Naive thymus-derived CD4-positive, alpha-beta T cell (primary cell): ENCODE measurements at regions not wholly inside any gene's neighbourhood (a gene's known extent, or its start where the extent isn't known, plus 50 kb on each side); places are given as distances from the start of the nearest gene placed in this dataset.

ENCODE experiments used
- ATAC-seq: fragments of 150-1000 bp; cut with Tn5 transposase; 2 replicates; pipeline ENCODE4 v1.10.0; 2021; ENCODE audit warnings: mild to moderate bottlenecking, moderate library complexity
- CTCF ChIA-PET: fragments of 350-600 bp; sonication (Branson Sonifier 250); formaldehyde crosslinking; loops from one replicate; lab custom pipeline; 2021; ENCODE audit warnings: antibody characterized with exemption; lab: Charles Lee
- POLR2A ChIA-PET: fragments of 350-600 bp; sonication (Branson Sonifier 250); formaldehyde crosslinking; loops from one replicate; lab custom pipeline; 2021; ENCODE audit warnings: antibody characterized with exemption, inconsistent platforms; lab: Charles Lee
- DNase-seq, 9 donors: peaks; one replicate each; pipeline versions ENCODE4 v3.0.0 to v3.0.0-alpha.2; 2020 to 2022; ENCODE audit warnings: mixed read lengths in 1 of 9
- H3K27ac ChIP-seq: one replicate; pipeline ENCODE4 v1.7.0; 2013; ENCODE audit warnings: mild to moderate bottlenecking, low read depth, low read length, moderate library complexity
- H3K27me3 ChIP-seq, 2 donors: one replicate each; pipeline ENCODE4 v1.7.0; 2013; ENCODE audit warnings: low read length in 2 of 2, mild to moderate bottlenecking in 2 of 2, moderate library complexity in 2 of 2; ENCODE audit not compliant: control insufficient read depth in 2 of 2, insufficient read depth in 2 of 2
- H3K36me3 ChIP-seq, 3 experiments: 1 replicate in 2 of 3; 2 replicates in 1 of 3; pipeline ENCODE4 v1.7.0; 2013; ENCODE audit warnings: low read length in 3 of 3, mild to moderate bottlenecking in 3 of 3, moderate library complexity in 1 of 3; ENCODE audit not compliant: insufficient read depth in 3 of 3, control insufficient read depth in 2 of 3
- H3K4me1 ChIP-seq, 2 donors: one replicate each; pipeline ENCODE4 v1.7.0; 2013; ENCODE audit warnings: low read length in 2 of 2, mild to moderate bottlenecking in 2 of 2, moderate library complexity in 1 of 2; ENCODE audit not compliant: control insufficient read depth in 2 of 2, insufficient read depth in 2 of 2
- H3K4me3 ChIP-seq: 2 replicates; pipeline ENCODE4 v1.7.0; 2013; ENCODE audit warnings: mild to moderate bottlenecking, low read length
- H3K9me3 ChIP-seq, 3 experiments: 1 replicate in 2 of 3; 2 replicates in 1 of 3; pipeline ENCODE4 v1.7.0; 2013; ENCODE audit warnings: low read length in 3 of 3; ENCODE audit not compliant: control insufficient read depth in 2 of 3
- H3K27ac Mint-ChIP-seq, 9 donors: one replicate each; pipeline ENCODE4 v1.8.0; 2020 to 2022; ENCODE audit warnings: mixed read lengths in 9 of 9, mild to moderate bottlenecking in 8 of 9, moderate library complexity in 5 of 9, inconsistent platforms in 2 of 9
- H3K27me3 Mint-ChIP-seq, 5 donors: one replicate each; pipeline ENCODE4 v1.8.0; 2021 to 2022; ENCODE audit warnings: mixed read lengths in 5 of 5, mild to moderate bottlenecking in 1 of 5
- H3K36me3 Mint-ChIP-seq, 5 donors: one replicate each; pipeline ENCODE4 v1.8.0; 2020 to 2022; ENCODE audit warnings: mixed read lengths in 5 of 5, mild to moderate bottlenecking in 3 of 5, inconsistent platforms in 1 of 5
- H3K4me1 Mint-ChIP-seq, 7 donors: one replicate each; pipeline ENCODE4 v1.8.0; 2020 to 2022; ENCODE audit warnings: mixed read lengths in 7 of 7, mild to moderate bottlenecking in 3 of 7, inconsistent platforms in 1 of 7
- H3K4me3 Mint-ChIP-seq, 10 donors: one replicate each; pipeline ENCODE4 v1.8.0; 2020 to 2022; ENCODE audit warnings: mild to moderate bottlenecking in 10 of 10, mixed read lengths in 10 of 10, moderate library complexity in 6 of 10, inconsistent platforms in 2 of 10
- H3K9me3 Mint-ChIP-seq, 11 donors: one replicate each; pipeline ENCODE4 v1.8.0; 2020 to 2022; ENCODE audit warnings: mixed read lengths in 11 of 11, mild to moderate bottlenecking in 4 of 11, inconsistent platforms in 1 of 11, moderate library complexity in 1 of 11
- intact Hi-C, 2 donors: fragments of 100-400 bp; cut with micrococcal nuclease; formaldehyde crosslinking; loops; one replicate each; pipeline ENCODE4 v1.15.1; 2023

DNA sequence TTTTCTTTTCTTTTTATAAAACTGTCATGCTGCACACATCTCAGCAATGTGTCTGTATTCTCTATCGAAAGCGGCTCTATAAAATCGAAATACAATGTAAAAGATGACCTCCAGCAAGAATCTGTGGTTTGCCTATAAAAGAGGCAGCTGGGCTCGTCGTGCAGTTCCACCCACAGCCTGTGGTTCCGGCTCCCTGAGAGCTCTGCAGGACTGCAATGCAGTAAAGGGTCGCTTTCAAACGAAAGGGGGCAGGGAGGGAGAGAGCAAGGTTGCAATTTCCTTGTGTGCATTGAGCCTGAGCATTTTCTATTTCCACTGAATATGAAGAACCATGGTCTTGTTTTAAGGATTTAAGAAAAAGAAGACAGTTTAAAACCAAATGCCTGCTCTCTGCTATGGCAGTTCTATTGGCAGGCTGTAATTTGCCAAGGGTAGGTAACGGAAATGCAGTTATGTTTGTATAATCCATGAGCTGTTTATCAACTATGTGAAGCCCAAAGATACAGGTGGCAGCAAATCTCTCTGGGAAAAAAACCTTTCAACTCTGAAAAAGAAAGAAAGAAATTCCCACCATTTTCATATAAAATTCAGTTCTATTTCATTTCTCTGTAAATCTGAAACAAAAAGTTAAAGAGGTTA lies 236.5 kb downstream of the HACE1 start:
- Mint-ChIP-seq H3K4me1 (peaks cover 3 to 17% (median 5%) of the 10 kb centered on the region in 7 donors), H3K27ac (no peak overlapping the region), H3K27me3 (peaks cover 5 to 17% (median 13%) of the 10 kb centered on the region in 5 donors), H3K4me3 (peak overlapping the region in 6 of 10 donors; percentile 22 to 66 (median 58)), H3K9me3 (peaks cover 0 to 2% (median 0%) of the 10 kb centered on the region in 11 donors), H3K36me3 (no peaks in the 10 kb centered on the region)
- ChIA-PET POLR2A (no interaction called here), CTCF (no interaction called here)
- H3K4me3 ChIP-seq = no peak overlapping the region
- no peaks in the 10 kb centered on the region for H3K4me1 ChIP-seq
- no peaks in the 10 kb centered on the region for H3K9me3 ChIP-seq
- no peak for DNase-seq
- intact Hi-C loops = no loop called here
- no peaks in the 10 kb centered on the region for H3K27me3 ChIP-seq
- no peak overlapping the region for H3K27ac ChIP-seq
- no peaks in the 10 kb centered on the region for H3K36me3 ChIP-seq
- ATAC-seq = no peak

DNA sequence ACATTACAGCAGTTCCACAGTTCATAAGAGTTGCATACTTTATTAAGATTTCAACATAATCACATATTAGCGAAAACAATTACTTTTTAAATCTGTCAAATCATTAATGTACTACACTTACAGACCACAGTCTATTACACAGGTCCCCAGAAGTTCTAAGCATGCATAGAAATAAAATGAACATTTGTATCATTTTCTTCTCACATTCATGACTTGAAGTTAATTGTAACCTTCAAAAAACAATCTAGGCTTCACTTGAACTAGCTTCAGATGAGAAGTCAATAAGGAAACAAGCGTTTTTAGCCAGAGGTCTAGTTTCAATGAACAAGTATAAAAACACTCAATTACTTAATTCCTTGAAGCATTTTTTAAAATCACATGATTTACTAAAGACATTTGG lies 238.3 kb downstream of the HACE1 start:
- H3K4me1 ChIP-seq = no peaks in the 10 kb centered on the region
- ATAC-seq (no peak), DNase-seq (no peak)
- Mint-ChIP-seq H3K9me3 (peaks cover 0 to 2% (median 0%) of the 10 kb centered on the region in 11 donors), H3K4me3 (no peak overlapping the region), H3K4me1 (peaks cover 3 to 17% (median 5%) of the 10 kb centered on the region in 7 donors), H3K27ac (no peak overlapping the region), H3K36me3 (no peaks in the 10 kb centered on the region), H3K27me3 (peaks cover 3 to 11% (median 6%) of the 10 kb centered on the region in 5 donors)
- H3K4me3 ChIP-seq = no peak overlapping the region
- no peaks in the 10 kb centered on the region for H3K9me3 ChIP-seq
- CTCF ChIA-PET = no interaction called here
- POLR2A ChIA-PET = no interaction called here
- H3K27me3 ChIP-seq = no peaks in the 10 kb centered on the region
- intact Hi-C loops = no loop called here
- H3K36me3 ChIP-seq = no peaks in the 10 kb centered on the region
- H3K27ac ChIP-seq = no peak overlapping the region

- no peaks in the 10 kb centered on the region for H3K27me3 ChIP-seq
- no peaks in the 10 kb centered on the region for H3K9me3 ChIP-seq
- Mint-ChIP-seq H3K36me3 (no peaks in the 10 kb centered on the region), H3K9me3 (no peaks in the 10 kb centered on the region), H3K27ac (no peak overlapping the region), H3K4me3 (no peak overlapping the region), H3K4me1 (peaks cover 0 to 3% (median 0%) of the 10 kb centered on the region in 7 donors), H3K27me3 (peaks cover 0 to 9% (median 5%) of the 10 kb centered on the region in 5 donors)
- ChIA-PET POLR2A (no interaction called here), CTCF (no interaction called here)
- H3K4me3 ChIP-seq = no peak overlapping the region
- DNase-seq (no peak), ATAC-seq (no peak)
- no peaks in the 10 kb centered on the region for H3K36me3 ChIP-seq
- peaks cover 0 to 4% of the 10 kb centered on the region in 2 donors for H3K4me1 ChIP-seq
- H3K27ac ChIP-seq = no peak overlapping the region
- intact Hi-C loops = no loop called here
Observed at GRCh38 chr6:104617591-104617990, 242.1 kb downstream of the HACE1 start.

GRCh38 chr6:104614394-104614793 lies 245.3 kb downstream of the HACE1 start:
- intact Hi-C loops = no loop called here
- CTCF ChIA-PET = no interaction called here
- H3K4me1 ChIP-seq = peaks cover 0 to 4% of the 10 kb centered on the region in 2 donors
- H3K9me3 ChIP-seq = no peaks in the 10 kb centered on the region
- Mint-ChIP-seq H3K4me3 (no peak overlapping the region), H3K9me3 (peaks cover 0 to 4% (median 0%) of the 10 kb centered on the region in 11 donors), H3K27ac (no peak overlapping the region), H3K27me3 (peaks cover 0 to 10% (median 4%) of the 10 kb centered on the region in 5 donors), H3K36me3 (no peaks in the 10 kb centered on the region), H3K4me1 (no peaks in the 10 kb centered on the region)
- POLR2A ChIA-PET = no interaction called here
- H3K36me3 ChIP-seq = no peaks in the 10 kb centered on the region
- no peak overlapping the region for H3K4me3 ChIP-seq
- DNase-seq (no peak), ATAC-seq (no peak)
- no peak overlapping the region for H3K27ac ChIP-seq
- no peaks in the 10 kb centered on the region for H3K27me3 ChIP-seq

DNA sequence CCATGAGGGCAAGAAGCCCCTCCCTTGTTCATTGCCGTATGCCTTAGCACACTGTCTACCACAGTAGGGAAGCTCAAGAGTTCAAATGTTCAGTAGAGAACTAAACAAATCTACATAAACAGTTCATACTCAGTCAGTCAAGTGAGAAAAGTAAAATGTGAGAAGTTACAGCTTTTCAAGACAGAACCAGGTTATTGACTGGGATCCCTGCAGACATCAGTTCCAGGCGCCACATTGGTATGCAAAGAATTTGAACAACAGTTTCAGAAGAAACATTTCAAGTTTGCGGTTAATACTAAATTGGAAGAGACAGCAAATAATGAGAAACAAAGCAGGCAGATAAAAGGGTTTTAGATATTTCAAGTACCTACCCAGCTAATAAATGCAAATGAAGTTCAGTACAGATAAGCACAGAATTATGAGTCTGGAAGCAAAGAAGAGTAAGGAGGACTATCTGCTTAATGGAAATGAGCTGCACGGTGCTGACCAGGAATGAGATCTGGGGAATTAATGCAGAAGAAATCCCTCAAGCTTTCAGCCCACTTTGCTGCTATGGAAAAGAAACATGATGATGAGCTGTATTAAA lies 246.2 kb downstream of the HACE1 start:
- H3K27me3 ChIP-seq = no peaks in the 10 kb centered on the region
- H3K4me1 ChIP-seq = peaks cover 0 to 4% of the 10 kb centered on the region in 2 donors
- no peak for DNase-seq
- intact Hi-C loops = no loop called here
- no peaks in the 10 kb centered on the region for H3K9me3 ChIP-seq
- ChIA-PET CTCF (no interaction called here), POLR2A (no interaction called here)
- no peaks in the 10 kb centered on the region for H3K36me3 ChIP-seq
- H3K4me1 Mint-ChIP-seq = no peaks in the 10 kb centered on the region
- H3K27ac Mint-ChIP-seq = no peak overlapping the region
- H3K4me3 Mint-ChIP-seq = no peak overlapping the region
- no peaks in the 10 kb centered on the region for H3K36me3 Mint-ChIP-seq
- ATAC-seq = no peak
- peaks cover 0 to 10% (median 4%) of the 10 kb centered on the region in 5 donors for H3K27me3 Mint-ChIP-seq
- H3K9me3 Mint-ChIP-seq = peaks cover 0 to 4% (median 0%) of the 10 kb centered on the region in 11 donors
- no peak overlapping the region for H3K4me3 ChIP-seq
- no peak overlapping the region for H3K27ac ChIP-seq

DNA sequence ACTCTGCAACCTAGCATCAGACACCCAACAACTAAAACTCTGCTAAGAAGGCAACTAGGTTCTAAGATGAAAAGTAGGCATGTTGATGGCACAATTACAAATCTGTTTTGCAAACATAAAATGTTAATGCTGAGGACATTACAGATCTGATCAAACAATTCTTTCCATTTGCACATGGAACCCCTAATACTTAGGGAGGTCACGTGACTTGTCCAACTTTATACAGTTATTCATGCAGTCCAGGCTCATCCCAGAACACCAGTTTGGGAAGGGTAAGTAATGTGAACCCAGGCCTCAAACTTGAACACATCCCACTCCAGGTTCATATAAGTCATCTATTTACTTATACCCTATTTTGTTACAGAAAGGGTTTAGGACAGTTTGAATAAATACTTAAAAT lies 247.2 kb downstream of the HACE1 start:
- Mint-ChIP-seq H3K4me1 (no peaks in the 10 kb centered on the region), H3K27ac (no peak overlapping the region), H3K36me3 (no peaks in the 10 kb centered on the region), H3K27me3 (peaks cover 0 to 10% (median 4%) of the 10 kb centered on the region in 5 donors), H3K9me3 (peaks cover 0 to 4% (median 0%) of the 10 kb centered on the region in 11 donors), H3K4me3 (no peak overlapping the region)
- H3K4me1 ChIP-seq = peaks cover 0 to 4% of the 10 kb centered on the region in 2 donors
- ChIA-PET CTCF (no interaction called here), POLR2A (no interaction called here)
- H3K27ac ChIP-seq = no peak overlapping the region
- H3K27me3 ChIP-seq = no peaks in the 10 kb centered on the region
- intact Hi-C loops = no loop called here
- H3K9me3 ChIP-seq = no peaks in the 10 kb centered on the region
- DNase-seq (no peak), ATAC-seq (no peak)
- no peaks in the 10 kb centered on the region for H3K36me3 ChIP-seq
- no peak overlapping the region for H3K4me3 ChIP-seq

GRCh38 chr6:104608101-104608500 lies 251.6 kb downstream of the HACE1 start:
- ATAC-seq (no peak), DNase-seq (no peak)
- peaks cover 0 to 4% (median 0%) of the 10 kb centered on the region in 5 donors for H3K27me3 Mint-ChIP-seq
- Histone ChIP-seq H3K36me3 (no peaks in the 10 kb centered on the region), H3K9me3 (no peaks in the 10 kb centered on the region), H3K27ac (no peak overlapping the region), H3K4me3 (no peak overlapping the region), H3K4me1 (no peaks in the 10 kb centered on the region), H3K27me3 (no peaks in the 10 kb centered on the region)
- intact Hi-C loops = no loop called here
- CTCF ChIA-PET = no interaction called here
- POLR2A ChIA-PET = no interaction called here
- H3K4me3 Mint-ChIP-seq = no peak overlapping the region
- no peaks in the 10 kb centered on the region for H3K36me3 Mint-ChIP-seq
- peaks cover 0 to 4% (median 0%) of the 10 kb centered on the region in 11 donors for H3K9me3 Mint-ChIP-seq
- no peak overlapping the region for H3K27ac Mint-ChIP-seq
- H3K4me1 Mint-ChIP-seq = peaks cover 0 to 6% (median 0%) of the 10 kb centered on the region in 7 donors
